ENCODE measurements at regions not wholly inside any gene's neighbourhood (a gene's known extent, or its start where the extent isn't known, plus 50 kb on each side); places are given as distances from the start of the nearest gene placed in this dataset.

DNA sequence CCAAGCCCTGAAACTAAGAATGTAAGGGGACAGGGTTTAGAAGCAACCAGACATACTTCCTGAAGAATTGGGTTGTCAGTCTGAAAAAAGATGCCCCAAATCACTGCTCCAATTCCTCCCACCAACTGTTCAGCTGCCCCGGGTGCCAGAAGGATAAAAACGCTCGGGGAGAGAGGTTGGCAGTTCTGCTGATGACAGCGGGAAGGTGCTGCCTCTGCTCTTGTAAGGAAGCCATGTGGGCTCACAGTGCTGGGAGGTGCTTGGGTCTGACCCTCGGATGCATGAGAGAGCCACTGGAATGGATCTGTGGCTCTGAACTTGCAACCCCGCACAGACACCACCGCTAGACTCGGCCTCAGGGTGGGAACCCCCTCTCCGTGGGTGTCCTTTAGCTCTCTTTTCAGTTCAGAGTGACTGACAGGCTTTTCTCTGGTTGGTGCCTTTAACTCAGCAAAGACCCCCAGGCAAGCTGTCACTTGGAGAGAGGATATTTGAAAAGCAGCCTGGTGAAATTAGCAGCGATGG lies 364.8 kb upstream of the RBFOX1 start:
- H3K9me3 ChIP-seq = no peaks in the 10 kb centered on the region
- no peaks in the 10 kb centered on the region for H3K27me3 ChIP-seq
- no peak overlapping the region for H3K4me3 ChIP-seq
- TF ChIP-seq CTCF (IDR thresholded peaks at IDR 0.05) = no peak
- TF ChIP-seq POLR2A (IDR thresholded peaks at IDR 0.05) = no peak
- 25 to 39% methylated on average over 7 to 10 of the region's 10 CpGs for WGBS, 2 donors
- H3K27ac ChIP-seq = no peak overlapping the region
- no peaks in the 10 kb centered on the region for H3K36me3 ChIP-seq (replicated peaks in 1 of 2; ENCODE audit: insufficient read depth in 1 of 2, low read depth in 2 of 2)
- ATAC-seq (no peak), DNase-seq (no peak)
- intact Hi-C loops (cut with DNase I) = no loop called here
- no peaks in the 10 kb centered on the region for H3K4me1 ChIP-seq

GRCh38 chr16:6966925-6967324 lies 365.7 kb upstream of the RBFOX1 start:
- Histone ChIP-seq H3K4me1 (no peaks in the 10 kb centered on the region), H3K27me3 (no peaks in the 10 kb centered on the region), H3K27ac (no peak overlapping the region), H3K36me3 (replicated peaks in 1 of 2; ENCODE audit: insufficient read depth in 1 of 2, low read depth in 2 of 2) (no peaks in the 10 kb centered on the region), H3K9me3 (no peaks in the 10 kb centered on the region), H3K4me3 (no peak overlapping the region)
- TF ChIP-seq POLR2A (IDR thresholded peaks at IDR 0.05) (no peak), CTCF (IDR thresholded peaks at IDR 0.05) (no peak)
- ATAC-seq (no peak), DNase-seq (no peak)
- intact Hi-C loops (cut with DNase I) = no loop called here
- WGBS, 2 donors = 26 to 36% methylated on average over 1 of the region's 1 CpG

GRCh38 chr16:6964679-6965078 lies 368.0 kb upstream of the RBFOX1 start:
- H3K27me3 ChIP-seq = no peaks in the 10 kb centered on the region
- H3K4me3 ChIP-seq = no peak overlapping the region
- 66 to 76% methylated on average over 5 of the region's 5 CpGs for WGBS, 2 donors
- H3K9me3 ChIP-seq = no peaks in the 10 kb centered on the region
- intact Hi-C loops (cut with DNase I) = no loop called here
- no peak overlapping the region for H3K27ac ChIP-seq
- no peaks in the 10 kb centered on the region for H3K4me1 ChIP-seq
- DNase-seq (no peak), ATAC-seq (no peak)
- no peaks in the 10 kb centered on the region for H3K36me3 ChIP-seq (replicated peaks in 1 of 2; ENCODE audit: insufficient read depth in 1 of 2, low read depth in 2 of 2)
- no peak for TF ChIP-seq POLR2A (IDR thresholded peaks at IDR 0.05)
- TF ChIP-seq CTCF (IDR thresholded peaks at IDR 0.05) = no peak

DNA sequence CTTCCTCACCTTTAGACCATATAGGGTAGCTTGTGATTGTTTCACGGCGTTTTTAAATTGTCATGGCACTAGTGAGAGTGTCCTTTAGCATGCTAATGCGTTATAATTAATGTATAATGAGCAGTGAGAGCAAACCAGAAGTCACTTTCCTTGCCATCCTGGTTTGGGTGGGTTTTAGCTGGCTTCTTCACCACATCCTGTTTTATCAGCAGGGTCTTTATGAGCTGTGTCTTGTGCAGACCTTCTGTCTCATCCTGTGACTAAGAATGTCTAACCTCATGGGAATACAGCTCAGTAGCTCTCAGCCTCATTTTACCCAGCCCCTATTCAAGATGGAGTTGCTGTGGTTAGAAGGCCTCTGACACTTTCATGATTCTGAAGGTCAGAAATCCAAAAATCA lies 370.9 kb upstream of the RBFOX1 start:
- DNase-seq (no peak), ATAC-seq (no peak)
- H3K4me1 ChIP-seq = no peaks in the 10 kb centered on the region
- 58% methylated on average over 3 of the region's 3 CpGs for WGBS, 2 donors
- H3K36me3 ChIP-seq (replicated peaks in 1 of 2; ENCODE audit: insufficient read depth in 1 of 2, low read depth in 2 of 2) = no peaks in the 10 kb centered on the region
- H3K4me3 ChIP-seq = no peak overlapping the region
- no peaks in the 10 kb centered on the region for H3K27me3 ChIP-seq
- TF ChIP-seq CTCF (IDR thresholded peaks at IDR 0.05) = no peak
- no peak for TF ChIP-seq POLR2A (IDR thresholded peaks at IDR 0.05)
- intact Hi-C loops (cut with DNase I) = no loop called here
- no peak overlapping the region for H3K27ac ChIP-seq
- H3K9me3 ChIP-seq = no peaks in the 10 kb centered on the region

DNA sequence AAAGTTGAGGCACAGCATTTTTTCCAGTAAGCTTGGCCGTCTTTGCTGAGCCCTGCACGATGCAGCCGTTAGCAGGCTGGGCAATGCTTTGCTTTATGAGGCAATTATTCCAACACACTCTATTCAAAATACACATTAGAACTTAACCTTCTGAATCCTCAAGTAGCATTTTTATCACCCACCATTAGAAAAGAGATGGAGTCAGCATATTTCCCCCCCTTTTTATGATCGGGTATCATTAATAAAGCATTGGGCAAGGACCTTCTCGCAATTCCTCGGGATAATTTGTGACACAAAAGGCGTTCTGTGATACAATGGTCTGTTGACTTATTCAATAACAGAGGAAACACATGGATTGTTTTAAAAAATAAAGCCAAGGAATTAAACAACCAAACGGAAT lies 374.5 kb upstream of the RBFOX1 start:
- ATAC-seq (no peak), DNase-seq (no peak)
- 72 to 74% methylated on average over 8 of the region's 8 CpGs for WGBS, 2 donors
- no peak overlapping the region for H3K4me3 ChIP-seq
- no peaks in the 10 kb centered on the region for H3K36me3 ChIP-seq (replicated peaks in 1 of 2; ENCODE audit: insufficient read depth in 1 of 2, low read depth in 2 of 2)
- H3K4me1 ChIP-seq = no peaks in the 10 kb centered on the region
- intact Hi-C loops (cut with DNase I) = no loop called here
- no peaks in the 10 kb centered on the region for H3K27me3 ChIP-seq
- H3K27ac ChIP-seq = no peak overlapping the region
- no peaks in the 10 kb centered on the region for H3K9me3 ChIP-seq
- TF ChIP-seq POLR2A (IDR thresholded peaks at IDR 0.05) (no peak), CTCF (IDR thresholded peaks at IDR 0.05) (no peak)
